ENCODE measurements at regions not wholly inside any gene's neighbourhood (a gene's known extent, or its start where the extent isn't known, plus 50 kb on each side); places are given as distances from the start of the nearest gene placed in this dataset.

DNA sequence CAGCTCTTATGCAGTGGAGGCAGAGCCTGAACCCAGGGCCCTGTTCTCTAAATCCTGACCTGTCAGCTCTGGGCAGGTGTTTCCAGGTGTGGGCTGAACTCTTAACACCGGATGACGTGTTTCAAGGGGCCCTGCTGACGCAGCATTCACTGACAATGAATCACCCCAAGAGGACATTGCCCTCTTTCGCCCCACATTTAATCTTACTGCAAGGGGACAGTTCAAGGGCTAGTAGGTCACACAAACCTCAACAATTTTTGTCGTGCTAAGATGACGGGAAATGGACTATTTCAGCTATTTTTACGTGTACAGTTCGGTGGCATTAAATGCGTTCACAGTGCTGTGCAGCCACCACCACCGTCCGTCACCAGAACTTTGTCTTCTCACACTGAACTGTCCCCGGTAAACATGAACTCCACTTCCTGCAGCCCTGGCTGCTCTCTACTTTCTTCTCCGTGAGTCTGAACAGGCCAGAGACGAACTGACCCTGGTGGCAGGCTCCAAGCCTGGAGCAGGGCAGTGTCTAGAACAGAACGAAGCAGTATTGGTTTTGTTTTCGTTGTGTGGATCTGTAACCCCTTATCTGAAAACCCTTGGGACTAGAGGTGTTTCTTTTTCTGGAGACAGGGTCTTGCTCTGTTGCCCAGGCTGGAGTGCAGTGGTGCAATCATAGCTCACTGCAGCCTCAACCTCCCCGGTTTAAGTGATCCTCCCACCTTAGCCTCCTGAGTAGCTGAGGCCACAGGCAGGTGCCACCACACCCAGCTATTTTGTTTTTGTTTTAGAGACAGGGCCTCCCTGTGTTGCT is 88.4 kb upstream of the CIBAR2 start:
- H3K4me3 Mint-ChIP-seq, result no peak overlapping the region
- Histone ChIP-seq H3K9ac (ENCODE audit: insufficient read depth, low read length, poor library complexity, severe bottlenecking) (no peak overlapping the region), H3K4me1 (ENCODE audit: control insufficient read depth in 1 of 2, insufficient read depth in 2 of 2, low read length in 2 of 2) (no peaks in the 10 kb centered on the region), H3K4me2 (replicated peaks; ENCODE audit: extremely low read depth, low read length, poor library complexity, severe bottlenecking) (no peak overlapping the region), H3K9me3 (replicated peaks in 1 of 2; ENCODE audit: control insufficient read depth in 1 of 2, insufficient read depth in 1 of 2, low read length in 2 of 2) (no peaks in the 10 kb centered on the region), H3K36me3 (replicated peaks in 1 of 2; ENCODE audit: control insufficient read depth in 1 of 2, insufficient read depth in 2 of 2, low read length in 2 of 2) (no peaks in the 10 kb centered on the region), H3K27me3 (ENCODE audit: control insufficient read depth in 2 of 2, insufficient read depth in 2 of 2, low read length in 2 of 2) (no peaks in the 10 kb centered on the region), H2AFZ (ENCODE audit: insufficient read depth, low read depth, low read length, poor library complexity, severe bottlenecking) (no peak overlapping the region), H4K20me1 (ENCODE audit: insufficient read depth, low read length) (no peaks in the 10 kb centered on the region), H3K79me2 (ENCODE audit: insufficient read depth, low read length) (no peaks in the 10 kb centered on the region), H3K27ac (ENCODE audit: low read depth in 1 of 2, low read length in 2 of 2) (no peak overlapping the region), H3K4me3 (replicated peaks in 1 of 3; ENCODE audit: low read depth in 2 of 3, low read length in 3 of 3) (no peak overlapping the region)
- no peak for DNase-seq
- no peaks in the 10 kb centered on the region for H3K4me1 Mint-ChIP-seq
- H3K27ac Mint-ChIP-seq, result no peak overlapping the region
- intact Hi-C loops (cut with micrococcal nuclease), result no loop called here
- no peaks in the 10 kb centered on the region for H3K36me3 Mint-ChIP-seq
- WGBS (ENCODE audit: insufficient coverage), result 86% methylated on average over 14 of the region's 17 CpGs
- H3K9me3 Mint-ChIP-seq, result no peaks in the 10 kb centered on the region
- TF ChIP-seq, protein P1, sequence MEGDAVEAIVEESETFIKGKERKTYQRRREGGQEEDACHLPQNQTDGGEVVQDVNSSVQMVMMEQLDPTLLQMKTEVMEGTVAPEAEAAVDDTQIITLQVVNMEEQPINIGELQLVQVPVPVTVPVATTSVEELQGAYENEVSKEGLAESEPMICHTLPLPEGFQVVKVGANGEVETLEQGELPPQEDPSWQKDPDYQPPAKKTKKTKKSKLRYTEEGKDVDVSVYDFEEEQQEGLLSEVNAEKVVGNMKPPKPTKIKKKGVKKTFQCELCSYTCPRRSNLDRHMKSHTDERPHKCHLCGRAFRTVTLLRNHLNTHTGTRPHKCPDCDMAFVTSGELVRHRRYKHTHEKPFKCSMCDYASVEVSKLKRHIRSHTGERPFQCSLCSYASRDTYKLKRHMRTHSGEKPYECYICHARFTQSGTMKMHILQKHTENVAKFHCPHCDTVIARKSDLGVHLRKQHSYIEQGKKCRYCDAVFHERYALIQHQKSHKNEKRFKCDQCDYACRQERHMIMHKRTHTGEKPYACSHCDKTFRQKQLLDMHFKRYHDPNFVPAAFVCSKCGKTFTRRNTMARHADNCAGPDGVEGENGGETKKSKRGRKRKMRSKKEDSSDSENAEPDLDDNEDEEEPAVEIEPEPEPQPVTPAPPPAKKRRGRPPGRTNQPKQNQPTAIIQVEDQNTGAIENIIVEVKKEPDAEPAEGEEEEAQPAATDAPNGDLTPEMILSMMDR (IDR thresholded peaks at IDR 0.05), result no peak
- peaks cover 0 to 6% (median 3%) of the 10 kb centered on the region in 3 donors for H3K27me3 Mint-ChIP-seq (ENCODE audit: low read depth in 3 of 3)

DNA sequence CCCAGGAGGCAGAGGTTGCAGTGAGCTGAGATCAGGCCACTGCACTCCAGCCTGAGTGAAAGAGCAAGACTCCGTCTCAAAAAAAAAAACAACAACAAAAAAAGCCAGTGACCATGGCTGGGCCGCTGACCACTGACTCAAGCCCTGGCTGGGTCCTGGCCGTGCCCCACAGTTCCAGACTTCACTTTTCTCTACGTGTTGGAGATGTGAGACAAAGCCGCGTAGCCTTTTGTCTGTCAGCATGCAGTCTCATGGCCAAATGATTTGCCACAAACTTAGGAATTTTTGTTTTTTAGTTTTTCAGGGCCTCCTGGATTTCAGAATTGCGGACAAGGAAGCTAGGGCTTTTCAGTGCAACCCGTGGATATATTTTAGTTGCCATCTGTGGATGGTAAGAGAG is 89.3 kb upstream of the CIBAR2 start:
- Mint-ChIP-seq H3K27ac (no peak overlapping the region), H3K9me3 (no peaks in the 10 kb centered on the region), H3K4me3 (no peak overlapping the region), H3K4me1 (no peaks in the 10 kb centered on the region), H3K27me3 (ENCODE audit: low read depth in 3 of 3) (peaks cover 3 to 7% (median 6%) of the 10 kb centered on the region in 3 donors), H3K36me3 (no peaks in the 10 kb centered on the region)
- no peaks in the 10 kb centered on the region for H3K27me3 ChIP-seq (ENCODE audit: control insufficient read depth in 2 of 2, insufficient read depth in 2 of 2, low read length in 2 of 2)
- H3K79me2 ChIP-seq (ENCODE audit: insufficient read depth, low read length), result no peaks in the 10 kb centered on the region
- intact Hi-C loops (cut with micrococcal nuclease), result no loop called here
- no peaks in the 10 kb centered on the region for H4K20me1 ChIP-seq (ENCODE audit: insufficient read depth, low read length)
- no peak for DNase-seq
- H3K9ac ChIP-seq (ENCODE audit: insufficient read depth, low read length, poor library complexity, severe bottlenecking), result no peak overlapping the region
- WGBS (ENCODE audit: insufficient coverage), result 90% methylated on average over 7 of the region's 8 CpGs
- no peak overlapping the region for H3K4me3 ChIP-seq (replicated peaks in 1 of 3; ENCODE audit: low read depth in 2 of 3, low read length in 3 of 3)
- no peak overlapping the region for H2AFZ ChIP-seq (ENCODE audit: insufficient read depth, low read depth, low read length, poor library complexity, severe bottlenecking)
- H3K4me2 ChIP-seq (replicated peaks; ENCODE audit: extremely low read depth, low read length, poor library complexity, severe bottlenecking), result no peak overlapping the region
- TF ChIP-seq, protein P1 (IDR thresholded peaks at IDR 0.05), result no peak
- no peaks in the 10 kb centered on the region for H3K4me1 ChIP-seq (ENCODE audit: control insufficient read depth in 1 of 2, insufficient read depth in 2 of 2, low read length in 2 of 2)
- H3K9me3 ChIP-seq (replicated peaks in 1 of 2; ENCODE audit: control insufficient read depth in 1 of 2, insufficient read depth in 1 of 2, low read length in 2 of 2), result no peaks in the 10 kb centered on the region
- no peaks in the 10 kb centered on the region for H3K36me3 ChIP-seq (replicated peaks in 1 of 2; ENCODE audit: control insufficient read depth in 1 of 2, insufficient read depth in 2 of 2, low read length in 2 of 2)
- H3K27ac ChIP-seq (ENCODE audit: low read depth in 1 of 2, low read length in 2 of 2), result no peak overlapping the region

Data from CD14-positive monocyte (primary cell).